ENCODE measurements at regions not wholly inside any gene's neighbourhood (a gene's known extent, or its start where the extent isn't known, plus 50 kb on each side); places are given as distances from the start of the nearest gene placed in this dataset.

DNA sequence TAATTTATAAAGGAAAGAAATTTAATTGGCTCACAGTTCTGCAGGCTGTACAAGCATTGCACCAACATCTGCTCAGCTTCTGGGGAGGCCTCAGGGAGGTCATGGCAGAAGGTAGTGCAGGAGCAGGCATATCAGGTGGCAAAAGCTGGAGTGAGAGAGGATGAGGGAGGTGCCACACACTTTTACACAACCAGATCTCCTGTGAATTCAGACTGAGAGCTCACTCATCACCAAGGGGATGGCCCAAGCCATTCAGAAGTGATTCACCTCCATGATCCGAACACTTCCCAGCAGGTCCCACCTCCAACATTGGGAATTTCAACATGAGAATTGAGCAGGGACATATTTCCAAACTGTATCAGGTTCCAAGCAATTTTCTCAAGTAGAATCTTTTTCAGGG is 84.7 kb upstream of the BRINP1 start:
- no peak for TF ChIP-seq CTCF (IDR thresholded peaks at IDR 0.05; ENCODE audit: low read depth, low read length, poor library complexity, severe bottlenecking)
- no peak for TF ChIP-seq EZH2phosphoT487 (IDR thresholded peaks at IDR 0.05; ENCODE audit: borderline replicate concordance, low read length)

Measured in DOHH2 (cell line).